ENCODE measurements at regions not wholly inside any gene's neighbourhood (a gene's known extent, or its start where the extent isn't known, plus 50 kb on each side); places are given as distances from the start of the nearest gene placed in this dataset.

DNA sequence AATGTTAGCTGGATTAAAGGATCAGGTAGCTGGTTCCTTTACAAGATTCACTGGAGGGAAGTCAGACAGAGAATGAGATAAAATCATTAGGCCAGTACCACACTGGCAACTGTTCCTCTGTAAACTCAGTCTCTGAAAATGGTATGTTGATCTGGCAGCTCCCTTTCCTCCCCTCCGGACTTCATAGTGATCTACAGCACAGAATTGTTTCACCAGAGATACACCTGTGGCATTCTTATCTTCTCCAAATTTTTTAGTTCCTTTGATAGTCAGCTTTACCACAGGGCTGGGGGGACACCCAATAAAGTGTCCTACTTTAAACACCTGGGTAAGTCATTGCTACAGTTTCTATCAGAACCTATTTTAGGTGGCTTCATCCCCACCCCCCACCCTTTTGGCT lies 304.3 kb upstream of the KCNH8 start:
- Histone ChIP-seq H3K4me3 (ENCODE audit: low read depth, low read length) (no peak overlapping the region), H3K4me1 (ENCODE audit: control insufficient read depth, insufficient read depth, low read length) (no peaks in the 10 kb centered on the region), H3K27ac (ENCODE audit: extremely low read depth, low read depth, low read length) (no peak overlapping the region), H3K9me3 (ENCODE audit: control insufficient read depth, insufficient read depth, low read depth, low read length) (no peaks in the 10 kb centered on the region), H3K36me3 (ENCODE audit: control insufficient read depth in 2 of 2, insufficient read depth in 1 of 2, low read length in 2 of 2) (no peaks in the 10 kb centered on the region)
- TF ChIP-seq ZNF202 (tag by site-specific recombination; IDR thresholded peaks at IDR 0.05; ENCODE audit: borderline replicate concordance) (no peak), ZNF426 (tag by site-specific recombination; IDR thresholded peaks at IDR 0.05) (no peak), ZNF23 (tag by site-specific recombination; IDR thresholded peaks at IDR 0.05; ENCODE audit: borderline replicate concordance) (no peak), ZNF211 (tag by site-specific recombination; IDR thresholded peaks at IDR 0.05; ENCODE audit: low read depth) (no peak), SCRT2 (tag by site-specific recombination; IDR thresholded peaks at IDR 0.05) (no peak), ZNF16 (tag by site-specific recombination; IDR thresholded peaks at IDR 0.05; ENCODE audit: low read depth) (no peak), ZNF140 (tag by site-specific recombination; IDR thresholded peaks at IDR 0.05) (no peak), ZNF544 (tag by site-specific recombination; IDR thresholded peaks at IDR 0.05) (no peak), ZNF791 (tag by site-specific recombination; IDR thresholded peaks at IDR 0.05) (no peak), MYNN (tag by site-specific recombination; IDR thresholded peaks at IDR 0.05; ENCODE audit: borderline replicate concordance) (no peak), ZNF302 (tag by site-specific recombination; IDR thresholded peaks at IDR 0.05; ENCODE audit: low read depth) (no peak), SCRT1 (tag by site-specific recombination; IDR thresholded peaks at IDR 0.05; ENCODE audit: borderline replicate concordance) (no peak)
- ChIA-PET POLR2A (interaction anchor here (0.7 kb wide), 1 partner anchor 407 kb away, joined by 3 read pairs; no protein-coding TSS in a partner anchor), CTCF (interaction anchor here (1.3 kb wide), 1 partner anchor 145 kb away, joined by 3 read pairs; no protein-coding TSS in a partner anchor)

DNA sequence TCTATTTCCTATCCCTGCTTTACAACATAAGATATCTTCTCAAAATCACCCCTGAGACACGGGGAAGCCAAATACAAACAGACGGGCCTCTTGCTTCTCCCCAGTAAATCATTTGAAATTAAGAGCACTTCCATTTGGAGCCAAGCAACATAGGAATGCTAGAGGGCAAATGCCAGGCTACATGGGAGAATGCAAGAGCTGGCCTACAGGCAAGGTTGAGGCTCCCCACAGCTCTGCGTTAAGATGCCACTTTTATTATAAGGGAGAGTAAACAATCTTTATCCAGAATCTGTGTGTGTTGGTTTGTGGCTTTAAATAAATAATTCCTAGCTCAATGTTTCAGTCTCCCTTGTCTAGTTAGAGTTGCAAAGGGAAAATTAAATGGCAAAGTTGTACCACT lies 305.1 kb upstream of the KCNH8 start:
- TF ChIP-seq, protein P1, sequence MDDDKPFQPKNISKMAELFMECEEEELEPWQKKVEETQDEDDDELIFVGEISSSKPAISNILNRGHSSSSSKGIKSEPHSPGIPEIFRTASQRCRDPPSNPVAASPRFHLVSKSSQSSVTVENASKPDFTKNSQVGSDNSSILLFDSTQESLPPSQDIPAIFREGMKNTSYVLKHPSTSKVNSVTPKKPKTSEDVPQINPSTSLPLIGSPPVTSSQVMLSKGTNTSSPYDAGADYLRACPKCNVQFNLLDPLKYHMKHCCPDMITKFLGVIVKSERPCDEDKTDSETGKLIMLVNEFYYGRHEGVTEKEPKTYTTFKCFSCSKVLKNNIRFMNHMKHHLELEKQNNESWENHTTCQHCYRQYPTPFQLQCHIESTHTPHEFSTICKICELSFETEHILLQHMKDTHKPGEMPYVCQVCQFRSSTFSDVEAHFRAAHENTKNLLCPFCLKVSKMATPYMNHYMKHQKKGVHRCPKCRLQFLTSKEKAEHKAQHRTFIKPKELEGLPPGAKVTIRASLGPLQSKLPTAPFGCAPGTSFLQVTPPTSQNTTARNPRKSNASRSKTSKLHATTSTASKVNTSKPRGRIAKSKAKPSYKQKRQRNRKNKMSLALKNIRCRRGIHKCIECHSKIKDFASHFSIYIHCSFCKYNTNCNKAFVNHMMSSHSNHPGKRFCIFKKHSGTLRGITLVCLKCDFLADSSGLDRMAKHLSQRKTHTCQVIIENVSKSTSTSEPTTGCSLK (tag by site-specific recombination; IDR thresholded peaks at IDR 0.05), result no peak
- TF ChIP-seq ZNF302 (tag by site-specific recombination; IDR thresholded peaks at IDR 0.05; ENCODE audit: low read depth) (no peak), IKZF3 (tag by site-specific recombination; IDR thresholded peaks at IDR 0.05) (no peak), ZNF529 (tag by site-specific recombination; IDR thresholded peaks at IDR 0.05; ENCODE audit: insufficient replicate concordance) (no peak)
- Histone ChIP-seq H3K4me1 (ENCODE audit: control insufficient read depth, insufficient read depth, low read length) (no peaks in the 10 kb centered on the region), H3K36me3 (ENCODE audit: control insufficient read depth in 2 of 2, insufficient read depth in 1 of 2, low read length in 2 of 2) (no peaks in the 10 kb centered on the region), H3K27ac (ENCODE audit: extremely low read depth, low read depth, low read length) (no peak overlapping the region), H3K9me3 (ENCODE audit: control insufficient read depth, insufficient read depth, low read depth, low read length) (no peaks in the 10 kb centered on the region), H3K4me3 (ENCODE audit: low read depth, low read length) (no peak overlapping the region)
- ChIA-PET CTCF (interaction anchor here (1.3 kb wide), 1 partner anchor 145 kb away, joined by 3 read pairs; no protein-coding TSS in a partner anchor), POLR2A (no interaction called here)

DNA sequence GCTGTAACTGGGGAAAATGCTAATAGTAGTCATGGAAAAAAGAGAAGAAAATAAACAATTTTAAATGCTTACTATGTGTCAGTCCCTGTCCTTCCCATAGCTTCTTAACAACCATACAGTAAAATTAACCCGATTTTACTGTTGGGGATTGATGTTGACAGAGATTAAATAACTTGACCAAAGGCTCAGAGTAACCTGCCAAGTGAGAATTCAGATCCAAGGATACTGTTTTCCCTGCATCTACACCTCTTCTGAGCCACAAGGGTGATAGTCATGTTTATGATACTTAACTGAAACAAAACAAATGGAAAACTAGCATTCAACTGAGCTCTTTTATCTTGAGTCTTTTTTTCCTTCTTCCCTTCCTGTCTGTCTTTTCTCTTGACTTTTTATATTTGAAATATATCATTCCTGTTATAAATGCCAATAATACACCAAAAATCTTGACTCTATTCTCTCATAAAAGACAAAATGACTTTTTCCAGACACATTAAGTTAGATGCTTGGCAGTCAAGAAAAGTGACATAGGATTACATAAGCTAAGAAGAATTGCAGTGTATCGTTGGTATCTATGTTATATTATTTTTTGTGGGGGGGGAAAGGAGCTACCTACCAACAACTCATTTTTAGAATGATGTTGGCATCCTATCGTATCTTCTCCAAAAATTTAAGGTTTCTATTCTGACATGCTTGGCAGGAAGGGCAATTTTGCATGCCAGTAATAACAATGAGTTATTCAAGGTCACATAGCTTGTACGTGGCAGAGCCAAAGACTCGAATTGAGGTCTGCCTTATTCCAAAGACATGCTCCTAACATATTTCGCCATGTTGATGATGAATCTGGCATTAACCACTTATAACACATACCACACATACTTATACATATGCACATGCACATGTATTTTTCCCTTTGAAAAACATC lies 306.6 kb upstream of the KCNH8 start:
- Histone ChIP-seq H3K4me1 (ENCODE audit: control insufficient read depth, insufficient read depth, low read length) (no peaks in the 10 kb centered on the region), H3K9me3 (ENCODE audit: control insufficient read depth, insufficient read depth, low read depth, low read length) (no peaks in the 10 kb centered on the region), H3K4me3 (ENCODE audit: low read depth, low read length) (no peak overlapping the region), H3K36me3 (ENCODE audit: control insufficient read depth in 2 of 2, insufficient read depth in 1 of 2, low read length in 2 of 2) (no peaks in the 10 kb centered on the region), H3K27ac (ENCODE audit: extremely low read depth, low read depth, low read length) (no peak overlapping the region)
- CTCF ChIA-PET, result interaction anchor here (1.2 kb wide), 1 partner anchor 147 kb away, joined by 7 read pairs; no protein-coding TSS in a partner anchor
- POLR2A ChIA-PET, result no interaction called here
- TF ChIP-seq ZBTB7A (tag by site-specific recombination; IDR thresholded peaks at IDR 0.05; ENCODE audit: low read depth) (no peak), ZNF132 (tag by site-specific recombination; IDR thresholded peaks at IDR 0.05; ENCODE audit: borderline replicate concordance) (no peak), ZNF169 (tag by site-specific recombination; IDR thresholded peaks at IDR 0.05) (no peak), ZIC2 (tag by site-specific recombination; IDR thresholded peaks at IDR 0.05) (no peak), OSR2 (tag by site-specific recombination; IDR thresholded peaks at IDR 0.05) (no peak), MZF1 (tag by site-specific recombination; IDR thresholded peaks at IDR 0.05; ENCODE audit: borderline replicate concordance) (no peak), ZNF366 (tag by site-specific recombination; conservative IDR thresholded peaks at IDR 0.05) (no peak), ZFP3 (tag by site-specific recombination; IDR thresholded peaks at IDR 0.05; ENCODE audit: low read depth) (no peak), ZNF394 (tag by site-specific recombination; IDR thresholded peaks at IDR 0.05; ENCODE audit: borderline replicate concordance) (no peak), ZNF701 (tag by site-specific recombination; IDR thresholded peaks at IDR 0.05) (no peak), ZNF544 (tag by site-specific recombination; IDR thresholded peaks at IDR 0.05) (no peak), ZNF792 (tag by site-specific recombination; IDR thresholded peaks at IDR 0.05) (no peak), ZNF621 (tag by site-specific recombination; IDR thresholded peaks at IDR 0.05) (no peak), ZBTB48 (tag by site-specific recombination; IDR thresholded peaks at IDR 0.05) (no peak)
- TF ChIP-seq, protein P2, sequence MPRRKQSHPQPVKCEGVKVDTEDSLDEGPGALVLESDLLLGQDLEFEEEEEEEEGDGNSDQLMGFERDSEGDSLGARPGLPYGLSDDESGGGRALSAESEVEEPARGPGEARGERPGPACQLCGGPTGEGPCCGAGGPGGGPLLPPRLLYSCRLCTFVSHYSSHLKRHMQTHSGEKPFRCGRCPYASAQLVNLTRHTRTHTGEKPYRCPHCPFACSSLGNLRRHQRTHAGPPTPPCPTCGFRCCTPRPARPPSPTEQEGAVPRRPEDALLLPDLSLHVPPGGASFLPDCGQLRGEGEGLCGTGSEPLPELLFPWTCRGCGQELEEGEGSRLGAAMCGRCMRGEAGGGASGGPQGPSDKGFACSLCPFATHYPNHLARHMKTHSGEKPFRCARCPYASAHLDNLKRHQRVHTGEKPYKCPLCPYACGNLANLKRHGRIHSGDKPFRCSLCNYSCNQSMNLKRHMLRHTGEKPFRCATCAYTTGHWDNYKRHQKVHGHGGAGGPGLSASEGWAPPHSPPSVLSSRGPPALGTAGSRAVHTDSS (tag by site-specific recombination; IDR thresholded peaks at IDR 0.05), result no peak

All from HEK293 (cell line).